PC-3 (cell line): ENCODE measurements at regions not wholly inside any gene's neighbourhood (a gene's known extent, or its start where the extent isn't known, plus 50 kb on each side); places are given as distances from the start of the nearest gene placed in this dataset.

ENCODE experiments used
- ATAC-seq: fragments of 200-7000 bp; cut with Tn5 transposase; 2 replicates; pipeline ENCODE4 v1.9.1; 2020; ENCODE audit warnings: mild to moderate bottlenecking, moderate library complexity
- BruUV-seq: library from RNA; stranded (reverse); fragments of 400-500 nt; replicated peaks from 2 replicates; lab custom pipeline; 2021; lab: Mats Ljungman, UMichigan
- CTCF ChIA-PET: fragments of 300-600 bp; sonication (Branson Sonifier 250); formaldehyde crosslinking; loops from one replicate; lab custom pipeline; 2022; ENCODE audit warnings: antibody characterized with exemption; lab: Charles Lee
- POLR2A ChIA-PET: fragments of 300-600 bp; sonication (Branson Sonifier 250); formaldehyde crosslinking; loops from one replicate; lab custom pipeline; 2022; ENCODE audit warnings: antibody characterized with exemption; ENCODE audit not compliant: unreplicated experiment; lab: Charles Lee
- DNase-seq: peaks from one replicate; pipeline ENCODE4 v3.0.0-alpha.2; 2015
- H2AFZ ChIP-seq: fragments of 300-600 bp; sonication (generic); 2 replicates; pipeline ENCODE4 v1.6.0; 2016; ENCODE audit warnings: antibody characterized with exemption, low read length
- H3F3A ChIP-seq: fragments of 300-600 bp; sonication (generic); one replicate; pipeline ENCODE4 v1.6.0; 2017; ENCODE audit warnings: antibody characterized with exemption, low read length, control low read depth, mild to moderate bottlenecking; ENCODE audit not compliant: unreplicated experiment
- H3K27ac ChIP-seq: fragments of 300-600 bp; sonication (generic); 2 replicates; pipeline ENCODE4 v1.5.1; 2016; ENCODE audit warnings: mild to moderate bottlenecking, low read length
- H3K27me3 ChIP-seq: fragments of 300-600 bp; sonication (generic); 2 replicates; pipeline ENCODE4 v1.6.1; 2016; ENCODE audit warnings: low read length, mixed read lengths
- H3K36me3 ChIP-seq: fragments of 300-600 bp; sonication (generic); 2 replicates; pipeline ENCODE4 v1.6.1; 2016; ENCODE audit warnings: low read depth, mixed run types, low read length, mixed read lengths
- H3K4me1 ChIP-seq: fragments of 300-600 bp; sonication (generic); 2 replicates; pipeline ENCODE4 v1.5.1; 2016; ENCODE audit warnings: low read length; ENCODE audit not compliant: insufficient read depth
- H3K4me2 ChIP-seq: fragments of 300-600 bp; sonication (generic); 2 replicates; pipeline ENCODE4 v1.6.0; 2016; ENCODE audit warnings: low read length
- H3K4me3 ChIP-seq: fragments of 300-600 bp; sonication (generic); 2 replicates; pipeline ENCODE4 v1.5.1; 2016; ENCODE audit warnings: mild to moderate bottlenecking, low read length, mixed read lengths
- H3K79me2 ChIP-seq: fragments of 300-600 bp; sonication (generic); 2 replicates; pipeline ENCODE4 v1.6.1; 2017; ENCODE audit warnings: low read length, mixed read lengths
- H3K9ac ChIP-seq: fragments of 300-600 bp; sonication (generic); 2 replicates; pipeline ENCODE4 v1.6.0; 2016; ENCODE audit warnings: mild to moderate bottlenecking, low read length
- H3K9me2 ChIP-seq: fragments of 300-600 bp; sonication (generic); replicated peaks from 2 replicates; pipeline ENCODE4 v1.6.1; 2016; ENCODE audit warnings: mixed run types, low read length, mixed read lengths
- H3K9me3 ChIP-seq: fragments of 300-600 bp; sonication (generic); 2 replicates; pipeline ENCODE4 v1.6.1; 2016; ENCODE audit warnings: low read length, mixed read lengths
- H4K20me1 ChIP-seq: fragments of 300-600 bp; sonication (generic); 2 replicates; pipeline ENCODE4 v1.6.1; 2016; ENCODE audit warnings: low read length, mixed read lengths
- EZH2 ChIP-seq: fragments of 300-600 bp; sonication (generic); IDR thresholded peaks from one replicate; pipeline ENCODE4 v1.6.1; 2017; ENCODE audit warnings: antibody characterized with exemption, mild to moderate bottlenecking, low read length; ENCODE audit not compliant: unreplicated experiment
- EZH2phosphoT487 ChIP-seq: fragments of 300-600 bp; sonication (generic); IDR thresholded peaks from 2 replicates; pipeline ENCODE4 v1.6.1; 2018; ENCODE audit warnings: mild to moderate bottlenecking, antibody characterized with exemption, low read length, borderline replicate concordance
- intact Hi-C: fragments of 100-400 bp; cut with micrococcal nuclease; formaldehyde crosslinking; loops from 2 replicates; pipeline ENCODE4 v1.9.0; 2023
- TF ChIP-seq, protein P1 (sequence below): fragments of 300-600 bp; sonication (generic); conservative IDR thresholded peaks from 2 replicates; pipeline ENCODE4 v1.5.1; 2017; ENCODE audit warnings: antibody characterized with exemption, low read depth, mild to moderate bottlenecking, low read length

DNA sequence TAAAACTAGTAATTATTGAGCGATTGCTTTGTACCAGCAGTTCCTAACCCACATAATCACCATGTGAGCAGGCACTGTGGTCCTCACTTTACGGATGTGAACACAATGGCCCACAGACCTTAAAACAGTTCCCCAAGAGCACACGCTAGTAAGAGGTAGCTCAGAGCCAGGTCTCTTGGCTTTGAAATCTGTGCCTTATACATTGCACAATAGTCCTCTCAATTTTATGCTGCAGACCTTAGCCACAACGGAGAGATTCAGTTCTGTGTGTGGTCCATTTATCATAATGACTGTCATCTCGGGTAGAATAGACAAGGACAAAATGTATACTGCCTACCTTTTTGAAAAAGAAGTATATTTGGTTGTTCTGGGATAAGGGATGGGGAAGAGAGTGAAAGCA lies 289.0 kb upstream of the ANKRD55 start:
- CTCF ChIA-PET: no interaction called here

DNA sequence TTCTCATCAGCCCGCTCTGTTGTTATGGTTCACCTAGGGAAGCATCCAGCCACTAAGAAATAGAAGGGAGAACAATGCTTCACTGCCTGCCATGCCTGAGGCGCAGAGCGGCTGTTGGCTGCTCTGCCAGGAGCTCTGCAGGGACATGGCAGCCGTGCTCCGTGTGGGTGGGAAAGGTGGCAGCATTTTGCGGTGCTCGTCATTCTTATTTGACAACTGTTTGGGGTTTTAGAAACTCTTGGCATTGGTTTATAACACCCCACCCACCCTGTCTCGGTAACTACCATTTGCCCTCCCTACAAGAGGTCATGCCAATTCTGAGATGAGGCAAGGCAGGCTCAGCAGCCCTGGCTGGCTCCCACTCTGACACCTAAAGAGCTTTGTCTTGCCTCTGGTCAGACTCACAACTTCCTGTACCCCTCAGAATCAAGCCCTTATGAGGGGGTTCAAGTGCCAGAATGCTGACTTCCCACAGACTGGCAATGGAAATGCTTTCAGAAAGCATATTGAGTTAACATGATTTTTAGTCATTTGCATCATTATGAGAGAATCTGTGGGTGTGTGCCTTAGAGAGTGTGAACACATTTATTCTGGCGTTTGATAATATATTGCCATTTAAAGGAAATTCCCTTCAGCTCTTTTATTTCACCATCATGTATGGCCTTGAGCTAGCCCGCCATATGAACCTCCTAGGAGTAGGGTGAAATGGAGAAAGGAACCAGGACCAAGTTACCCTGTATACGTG lies 288.0 kb upstream of the ANKRD55 start:
- Histone ChIP-seq H3K4me2 (no peak overlapping the region), H3F3A (no peaks in the 10 kb centered on the region), H3K4me3 (no peak overlapping the region), H3K9me2 (no peaks in the 10 kb centered on the region), H4K20me1 (no peaks in the 10 kb centered on the region), H3K27me3 (no peaks in the 10 kb centered on the region), H2AFZ (no peak overlapping the region), H3K9ac (no peak overlapping the region), H3K9me3 (no peaks in the 10 kb centered on the region), H3K79me2 (no peaks in the 10 kb centered on the region), H3K36me3 (no peaks in the 10 kb centered on the region), H3K27ac (no peak overlapping the region), H3K4me1 (peaks cover 17% of the 10 kb centered on the region)
- ATAC-seq: no peak
- no TSS peak for BruUV-seq
- TF ChIP-seq EZH2 (no peak), EZH2phosphoT487 (no peak)
- TF ChIP-seq, protein P1, sequence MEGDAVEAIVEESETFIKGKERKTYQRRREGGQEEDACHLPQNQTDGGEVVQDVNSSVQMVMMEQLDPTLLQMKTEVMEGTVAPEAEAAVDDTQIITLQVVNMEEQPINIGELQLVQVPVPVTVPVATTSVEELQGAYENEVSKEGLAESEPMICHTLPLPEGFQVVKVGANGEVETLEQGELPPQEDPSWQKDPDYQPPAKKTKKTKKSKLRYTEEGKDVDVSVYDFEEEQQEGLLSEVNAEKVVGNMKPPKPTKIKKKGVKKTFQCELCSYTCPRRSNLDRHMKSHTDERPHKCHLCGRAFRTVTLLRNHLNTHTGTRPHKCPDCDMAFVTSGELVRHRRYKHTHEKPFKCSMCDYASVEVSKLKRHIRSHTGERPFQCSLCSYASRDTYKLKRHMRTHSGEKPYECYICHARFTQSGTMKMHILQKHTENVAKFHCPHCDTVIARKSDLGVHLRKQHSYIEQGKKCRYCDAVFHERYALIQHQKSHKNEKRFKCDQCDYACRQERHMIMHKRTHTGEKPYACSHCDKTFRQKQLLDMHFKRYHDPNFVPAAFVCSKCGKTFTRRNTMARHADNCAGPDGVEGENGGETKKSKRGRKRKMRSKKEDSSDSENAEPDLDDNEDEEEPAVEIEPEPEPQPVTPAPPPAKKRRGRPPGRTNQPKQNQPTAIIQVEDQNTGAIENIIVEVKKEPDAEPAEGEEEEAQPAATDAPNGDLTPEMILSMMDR: no peak
- ChIA-PET CTCF (no interaction called here), POLR2A (no interaction called here)
- no peak for DNase-seq
- intact Hi-C loops: no loop called here

More for the DNA sequence above, 289.0 kb upstream of the ANKRD55 start:
- DNase-seq (no peak), ATAC-seq (no peak)
- no peaks in the 10 kb centered on the region for H3K36me3 ChIP-seq
- H3K4me2 ChIP-seq: no peak overlapping the region
- H3K4me1 ChIP-seq: peaks cover 25% of the 10 kb centered on the region
- no peak overlapping the region for H3K27ac ChIP-seq
- no peaks in the 10 kb centered on the region for H3F3A ChIP-seq
- H3K27me3 ChIP-seq: no peaks in the 10 kb centered on the region
- BruUV-seq: no TSS peak
- H3K9ac ChIP-seq: no peak overlapping the region
- no peaks in the 10 kb centered on the region for H3K79me2 ChIP-seq
- POLR2A ChIA-PET: no interaction called here
- H2AFZ ChIP-seq: no peak overlapping the region
- H3K4me3 ChIP-seq: no peak overlapping the region
- intact Hi-C loops: no loop called here
- H3K9me2 ChIP-seq: no peaks in the 10 kb centered on the region
- no peaks in the 10 kb centered on the region for H4K20me1 ChIP-seq
- H3K9me3 ChIP-seq: no peaks in the 10 kb centered on the region
- TF ChIP-seq, protein P1: no peak
- TF ChIP-seq EZH2phosphoT487: no peak
- TF ChIP-seq EZH2: no peak

DNA sequence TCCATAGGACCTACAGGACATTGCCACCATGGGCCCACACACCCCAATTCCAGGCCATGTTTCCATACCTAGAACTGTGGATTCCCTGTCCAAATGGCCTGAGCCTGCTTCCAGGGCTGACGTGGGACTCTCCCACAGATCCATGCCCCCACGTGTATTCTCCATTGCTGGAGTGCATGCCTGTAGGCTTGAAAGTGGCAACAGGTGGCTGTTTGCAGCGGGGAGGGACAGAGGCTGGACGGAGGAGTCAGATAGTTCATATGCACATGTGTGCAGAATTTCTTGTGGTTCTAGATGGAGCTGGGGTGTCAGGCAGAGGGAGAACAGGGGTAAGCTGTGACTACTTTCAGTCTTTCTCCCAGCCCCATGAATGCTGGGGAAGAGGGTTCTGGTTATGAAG lies 285.7 kb upstream of the ANKRD55 start:
- no peak overlapping the region for H2AFZ ChIP-seq
- DNase-seq (no peak), ATAC-seq (no peak)
- POLR2A ChIA-PET: no interaction called here
- no peak overlapping the region for H3K4me2 ChIP-seq
- no peak overlapping the region for H3K27ac ChIP-seq
- H3K79me2 ChIP-seq: no peaks in the 10 kb centered on the region
- no TSS peak for BruUV-seq
- no peaks in the 10 kb centered on the region for H3K4me1 ChIP-seq
- H3K4me3 ChIP-seq: no peak overlapping the region
- intact Hi-C loops: no loop called here
- no peak for TF ChIP-seq EZH2
- TF ChIP-seq, protein P1: no peak
- TF ChIP-seq EZH2phosphoT487: no peak
- no peaks in the 10 kb centered on the region for H3F3A ChIP-seq
- CTCF ChIA-PET: no interaction called here
- H3K9ac ChIP-seq: no peak overlapping the region
- no peaks in the 10 kb centered on the region for H4K20me1 ChIP-seq
- no peaks in the 10 kb centered on the region for H3K9me2 ChIP-seq
- H3K9me3 ChIP-seq: no peaks in the 10 kb centered on the region
- H3K27me3 ChIP-seq: no peaks in the 10 kb centered on the region
- no peaks in the 10 kb centered on the region for H3K36me3 ChIP-seq
